Fibroblast of mammary gland (primary cell): ENCODE measurements at regions not wholly inside any gene's neighbourhood (a gene's known extent, or its start where the extent isn't known, plus 50 kb on each side); places are given as distances from the start of the nearest gene placed in this dataset.
"Not testable (repeated sequence)": the region's sequence is repeated elsewhere in the genome, so short reads cannot be mapped to it uniquely, and the experiment has no call there.

ENCODE experiments used
- DNase-seq: peaks from one replicate; pipeline ENCODE4 v3.0.0-alpha.2; 2010; ENCODE audit warnings: low read depth
- H3K4me3 ChIP-seq: 2 replicates; pipeline ENCODE4 v1.5.1; 2011; ENCODE audit warnings: low read depth, mild to moderate bottlenecking, low read length, moderate library complexity; ENCODE audit not compliant: control insufficient read depth
- CTCF ChIP-seq: conservative IDR thresholded peaks from 2 replicates; pipeline ENCODE4 v1.5.1; 2011; ENCODE audit warnings: low read depth, low read length, inconsistent platforms; ENCODE audit not compliant: control insufficient read depth, insufficient read depth

- TF ChIP-seq CTCF: no peak
- no peak for DNase-seq
- H3K4me3 ChIP-seq: no peak overlapping the region
These were observed 1107.6 kb downstream of the BRD1 start for GRCh38 chr22:48719978-48720661.

- DNase-seq: no peak
- no peak overlapping the region for H3K4me3 ChIP-seq
- no peak for TF ChIP-seq CTCF
These were observed 1108.7 kb downstream of the BRD1 start for GRCh38 chr22:48718818-48719500.

GRCh38 chr22:48717883-48718817 is 1109.5 kb downstream of the BRD1 start:
- TF ChIP-seq CTCF: no peak
- H3K4me3 ChIP-seq: no peak overlapping the region
- DNase-seq: no peak

- no peak overlapping the region for H3K4me3 ChIP-seq
- DNase-seq: no peak
- no peak for TF ChIP-seq CTCF
These were observed 1110.4 kb downstream of the BRD1 start for GRCh38 chr22:48717076-48717810.

- DNase-seq, H3K4me3 ChIP-seq: not testable (repeated sequence)
These were observed 1111.5 kb downstream of the BRD1 start for GRCh38 chr22:48716154-48716553.

GRCh38 chr22:48715511-48715910 is 1112.2 kb downstream of the BRD1 start:
- no peak for DNase-seq
- no peak for TF ChIP-seq CTCF
- H3K4me3 ChIP-seq: no peak overlapping the region

GRCh38 chr22:48714231-48714630 is 1113.4 kb downstream of the BRD1 start:
- H3K4me3 ChIP-seq: no peak overlapping the region
- no peak for TF ChIP-seq CTCF
- no peak for DNase-seq
